Left ventricle myocardium inferior (tissue), 1 donor: ENCODE measurements at regions not wholly inside any gene's neighbourhood (a gene's known extent, or its start where the extent isn't known, plus 50 kb on each side); places are given as distances from the start of the nearest gene placed in this dataset.

Experiments used
- DNase-seq: peaks from one replicate; pipeline ENCODE4 v3.0.0-alpha.2; 2020
- H3K27ac ChIP-seq: fragments of 200-600 bp; replicated peaks from 2 replicates; pipeline ENCODE4 v1.8.0; 2021
- H3K27me3 ChIP-seq: fragments of 200-600 bp; 2 replicates; pipeline ENCODE4 v1.8.0; 2021; ENCODE audit warnings: low read depth
- H3K36me3 ChIP-seq: fragments of 200-600 bp; 2 replicates; pipeline ENCODE4 v1.8.0; 2021
- H3K4me1 ChIP-seq: fragments of 200-600 bp; 2 replicates; pipeline ENCODE4 v1.8.0; 2021
- H3K4me3 ChIP-seq: fragments of 200-600 bp; 2 replicates; pipeline ENCODE4 v1.8.0; 2021; ENCODE audit warnings: mild to moderate bottlenecking, moderate library complexity
- H3K9me3 ChIP-seq: fragments of 200-600 bp; replicated peaks from 2 replicates; pipeline ENCODE4 v1.8.0; 2021
- intact Hi-C: fragments of 100-400 bp; cut with micrococcal nuclease; formaldehyde crosslinking; loops from one replicate; pipeline ENCODE4 v1.11.0; 2022
- TF ChIP-seq, protein P1 (sequence below): fragments of 200-600 bp; IDR thresholded peaks from 2 replicates; pipeline ENCODE4 v1.8.0; 2021; ENCODE audit warnings: antibody characterized with exemption, mild to moderate bottlenecking, borderline replicate concordance
- donor health status: DM: no; HTN: yes; CAD: no; lungs with severe emphysema.

DNA sequence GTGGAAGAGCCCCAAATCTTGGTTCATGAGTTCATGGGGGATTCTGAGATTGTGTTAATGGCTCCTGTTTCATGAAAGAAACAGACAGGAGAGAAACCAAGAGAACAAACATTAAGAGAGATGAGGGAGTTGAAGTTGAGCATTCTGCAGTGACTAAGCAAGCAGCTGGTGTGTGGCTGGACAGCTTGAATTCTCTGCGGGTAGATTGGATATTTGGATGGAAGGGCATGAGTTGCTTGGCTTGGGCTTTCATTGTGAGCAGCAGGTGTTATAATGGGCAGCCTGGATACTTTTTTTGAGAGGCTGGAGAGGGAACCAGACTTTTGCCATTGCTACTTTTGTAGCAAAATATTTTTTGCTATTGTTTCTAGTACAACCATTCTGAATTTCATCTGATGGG is 346.8 kb upstream of the SATB1 start:
- H3K27me3 ChIP-seq, result no peaks in the 10 kb centered on the region
- H3K27ac ChIP-seq, result no peak overlapping the region
- H3K36me3 ChIP-seq, result no peaks in the 10 kb centered on the region
- H3K4me1 ChIP-seq, result no peaks in the 10 kb centered on the region
- TF ChIP-seq, protein P1, sequence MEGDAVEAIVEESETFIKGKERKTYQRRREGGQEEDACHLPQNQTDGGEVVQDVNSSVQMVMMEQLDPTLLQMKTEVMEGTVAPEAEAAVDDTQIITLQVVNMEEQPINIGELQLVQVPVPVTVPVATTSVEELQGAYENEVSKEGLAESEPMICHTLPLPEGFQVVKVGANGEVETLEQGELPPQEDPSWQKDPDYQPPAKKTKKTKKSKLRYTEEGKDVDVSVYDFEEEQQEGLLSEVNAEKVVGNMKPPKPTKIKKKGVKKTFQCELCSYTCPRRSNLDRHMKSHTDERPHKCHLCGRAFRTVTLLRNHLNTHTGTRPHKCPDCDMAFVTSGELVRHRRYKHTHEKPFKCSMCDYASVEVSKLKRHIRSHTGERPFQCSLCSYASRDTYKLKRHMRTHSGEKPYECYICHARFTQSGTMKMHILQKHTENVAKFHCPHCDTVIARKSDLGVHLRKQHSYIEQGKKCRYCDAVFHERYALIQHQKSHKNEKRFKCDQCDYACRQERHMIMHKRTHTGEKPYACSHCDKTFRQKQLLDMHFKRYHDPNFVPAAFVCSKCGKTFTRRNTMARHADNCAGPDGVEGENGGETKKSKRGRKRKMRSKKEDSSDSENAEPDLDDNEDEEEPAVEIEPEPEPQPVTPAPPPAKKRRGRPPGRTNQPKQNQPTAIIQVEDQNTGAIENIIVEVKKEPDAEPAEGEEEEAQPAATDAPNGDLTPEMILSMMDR, result no peak
- H3K9me3 ChIP-seq, result no peaks in the 10 kb centered on the region
- H3K4me3 ChIP-seq, result no peak overlapping the region
- no peak for DNase-seq
- intact Hi-C loops, result no loop called here

DNA sequence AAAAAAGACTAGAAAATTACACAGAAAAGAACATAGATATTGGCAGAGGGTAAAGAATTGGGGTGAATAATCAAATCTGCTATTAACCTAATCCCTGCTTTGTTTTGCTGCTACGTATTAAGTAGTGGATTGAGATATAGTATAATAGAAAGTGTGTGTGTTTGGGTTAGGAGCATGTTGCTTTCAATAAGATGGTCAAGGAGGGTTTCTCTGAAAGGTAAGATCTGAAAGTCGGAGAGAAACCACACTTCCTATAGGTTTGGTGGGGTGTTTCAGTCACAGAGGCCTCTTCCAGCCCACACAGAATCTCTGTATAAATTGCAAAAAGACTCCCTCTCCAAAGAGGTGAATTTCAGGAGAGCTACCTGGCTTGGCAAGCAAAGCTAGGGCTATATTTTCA is 345.7 kb upstream of the SATB1 start:
- Histone ChIP-seq H3K27ac (no peak overlapping the region), H3K9me3 (no peaks in the 10 kb centered on the region)
- intact Hi-C loops, result no loop called here

DNA sequence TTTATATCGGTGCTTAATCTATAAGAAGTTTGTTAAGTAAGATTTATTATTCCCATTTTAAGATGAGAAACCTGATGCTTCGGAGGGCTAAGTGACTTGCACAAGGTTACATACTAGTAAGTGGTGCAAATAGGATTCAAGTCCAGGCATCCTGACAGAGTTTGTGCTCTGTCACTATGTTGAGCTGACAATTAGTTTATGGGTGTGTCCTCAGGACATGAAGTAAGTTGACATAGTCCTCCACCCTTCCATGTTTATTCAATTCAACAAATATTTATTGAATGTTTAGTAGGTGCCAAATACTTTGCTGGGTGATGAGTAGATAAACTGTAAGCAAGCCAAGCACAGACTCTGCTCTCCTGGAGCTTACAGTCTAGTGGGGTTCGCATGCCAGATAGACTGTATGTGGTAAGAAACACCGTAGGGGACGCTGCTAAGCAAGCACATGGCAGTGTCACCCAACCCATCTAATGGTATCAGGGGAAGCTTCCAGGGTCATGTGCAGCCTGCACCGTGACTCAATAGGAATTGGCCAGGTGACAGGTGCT is 342.7 kb upstream of the SATB1 start:
- Histone ChIP-seq H3K4me1 (no peaks in the 10 kb centered on the region), H3K27me3 (no peaks in the 10 kb centered on the region), H3K4me3 (no peak overlapping the region), H3K27ac (no peak overlapping the region), H3K9me3 (no peaks in the 10 kb centered on the region), H3K36me3 (no peaks in the 10 kb centered on the region)
- TF ChIP-seq, protein P1, result no peak
- no peak for DNase-seq
- intact Hi-C loops, result no loop called here

More for the DNA sequence above, 345.7 kb upstream of the SATB1 start:
- Histone ChIP-seq H3K36me3 (no peaks in the 10 kb centered on the region), H3K4me1 (no peaks in the 10 kb centered on the region), H3K4me3 (no peak overlapping the region), H3K27me3 (no peaks in the 10 kb centered on the region)
- TF ChIP-seq, protein P1, result no peak
- no peak for DNase-seq

DNA sequence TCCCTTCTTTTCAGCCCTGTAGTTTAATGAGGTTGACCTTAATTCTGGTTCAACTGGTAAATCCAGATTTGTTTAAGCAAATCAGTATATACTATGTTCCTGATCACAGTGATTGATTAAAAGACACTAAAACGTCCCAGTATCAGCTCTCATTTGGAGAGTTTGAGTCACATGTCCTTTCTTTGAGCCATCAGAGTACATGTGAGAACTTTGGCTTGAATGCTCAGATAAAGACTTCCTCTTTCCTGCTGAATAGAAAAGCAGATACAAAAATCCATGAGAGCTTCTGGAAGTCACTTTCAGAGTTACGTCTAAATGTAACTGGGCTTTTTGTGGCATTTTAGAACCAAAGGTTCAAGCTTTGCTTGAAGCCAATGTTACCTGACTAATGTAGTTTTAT is 341.8 kb upstream of the SATB1 start:
- DNase-seq, result no peak
- intact Hi-C loops, result no loop called here

DNA sequence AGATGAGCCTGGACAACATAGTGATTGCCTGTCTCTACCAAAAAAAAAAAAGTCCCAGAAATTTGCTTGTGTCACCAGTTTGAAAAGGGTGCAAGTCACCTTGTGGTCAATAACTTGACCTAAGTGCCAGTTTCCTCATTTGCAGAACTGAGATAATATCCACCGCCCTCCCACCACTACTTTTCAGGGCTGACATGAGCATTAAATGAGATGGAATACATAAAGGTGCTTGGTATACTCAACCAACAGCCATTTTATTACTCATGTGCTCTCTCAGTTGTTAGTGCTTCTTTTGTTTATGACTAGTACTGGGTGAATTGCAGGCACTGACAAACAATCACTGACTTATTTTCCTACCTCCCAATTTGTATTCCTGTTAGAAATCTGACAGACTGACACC is 340.5 kb upstream of the SATB1 start:
- H3K36me3 ChIP-seq, result no peaks in the 10 kb centered on the region

More for the DNA sequence above, 341.8 kb upstream of the SATB1 start:
- Histone ChIP-seq H3K4me1 (no peaks in the 10 kb centered on the region), H3K27me3 (no peaks in the 10 kb centered on the region), H3K27ac (no peak overlapping the region), H3K4me3 (no peak overlapping the region), H3K9me3 (no peaks in the 10 kb centered on the region), H3K36me3 (no peaks in the 10 kb centered on the region)
- TF ChIP-seq, protein P1, result no peak

More for the DNA sequence above, 340.5 kb upstream of the SATB1 start:
- DNase-seq, result no peak
- intact Hi-C loops, result no loop called here
- no peaks in the 10 kb centered on the region for H3K4me1 ChIP-seq
- no peak overlapping the region for H3K27ac ChIP-seq
- TF ChIP-seq, protein P1, result no peak
- H3K9me3 ChIP-seq, result no peaks in the 10 kb centered on the region
- H3K27me3 ChIP-seq, result no peaks in the 10 kb centered on the region
- H3K4me3 ChIP-seq, result no peak overlapping the region
